ENCODE measurements at regions not wholly inside any gene's neighbourhood (a gene's known extent, or its start where the extent isn't known, plus 50 kb on each side); places are given as distances from the start of the nearest gene placed in this dataset.

- FAIRE-seq, result no peak
- in situ Hi-C loops (cut with MboI) (no loop called here), intact Hi-C loops (cut with micrococcal nuclease) (no loop called here)
- Histone ChIP-seq H3K27ac (ENCODE audit: extremely low read depth, low read depth, low read length) (no peak overlapping the region), H3K4me1 (replicated peaks in 1 of 2; ENCODE audit: control insufficient read depth in 2 of 2, insufficient read depth in 2 of 2, low read length in 2 of 2) (no peaks in the 10 kb centered on the region), H3K4me2 (ENCODE audit: insufficient read depth, low read length) (no peak overlapping the region), H3K9me3 (replicated peaks; ENCODE audit: control insufficient read depth, insufficient read depth, low read depth, low read length) (no peaks in the 10 kb centered on the region), H3K4me3 (no peak overlapping the region), H3K9ac (ENCODE audit: insufficient read depth in 1 of 2, low read depth in 2 of 2, low read length in 2 of 2) (no peak overlapping the region), H3K79me2 (ENCODE audit: control insufficient read depth, insufficient read depth, low read length) (no peaks in the 10 kb centered on the region), H4K20me1 (replicated peaks; ENCODE audit: control insufficient read depth, insufficient read depth, low read length) (no peaks in the 10 kb centered on the region), H3K27me3 (ENCODE audit: control insufficient read depth in 2 of 2, insufficient read depth in 2 of 2, low read length in 2 of 2) (peaks cover 0 to 14% of the 10 kb centered on the region in 2 experiments; a peak in 2 of 5 replicates), H3K36me3 (ENCODE audit: control insufficient read depth, insufficient read depth, low read length) (no peaks in the 10 kb centered on the region), H2AFZ (ENCODE audit: low read depth, low read length) (no peak overlapping the region), H3K9me1 (ENCODE audit: control insufficient read depth, insufficient read depth, low read length) (no peaks in the 10 kb centered on the region)
- no peak for TF ChIP-seq MLLT1 (IDR thresholded peaks at IDR 0.05)
- TF ChIP-seq MECOM (CRISPR knock-in tag; IDR thresholded peaks at IDR 0.05), result no peak
- no peak for TF ChIP-seq BCLAF1 (IDR thresholded peaks at IDR 0.05; ENCODE audit: borderline replicate concordance in 1 of 2, control insufficient read depth in 1 of 2, low read depth in 2 of 2, low read length in 1 of 2)
- no peak for TF ChIP-seq GABPB2 (CRISPR knock-in tag; conservative IDR thresholded peaks at IDR 0.05)
- TF ChIP-seq ZFPM2 (CRISPR knock-in tag; IDR thresholded peaks at IDR 0.05), result no peak
- TF ChIP-seq NRF1 (conservative IDR thresholded peaks at IDR 0.05 in 1 of 2, IDR thresholded peaks at IDR 0.05 in 1 of 2), result no peak
- no peak for TF ChIP-seq SMARCA5 (IDR thresholded peaks at IDR 0.05)
- no peak for TF ChIP-seq KLF10 (CRISPR knock-in tag; IDR thresholded peaks at IDR 0.05)
- no peak for TF ChIP-seq RBFOX2 (IDR thresholded peaks at IDR 0.05; ENCODE audit: low read depth, low read length)
- TF ChIP-seq SMAD4 (CRISPR knock-in tag; conservative IDR thresholded peaks at IDR 0.05), result no peak
- no peak for TF ChIP-seq ZNF764 (CRISPR knock-in tag; IDR thresholded peaks at IDR 0.05; ENCODE audit: low read depth)
- TF ChIP-seq CBX5 (IDR thresholded peaks at IDR 0.05; ENCODE audit: borderline replicate concordance, low read depth), result no peak
- CTCF ChIA-PET (ENCODE audit: low intra/inter-chr PET ratio), result no interaction called here
- WGBS (ENCODE audit: insufficient coverage, low coverage, missing lambda C conversion rate), result 8% methylated on average over 2 of the region's 2 CpGs
- POLR2A ChIA-PET, result no interaction called here
- BruUV-seq (replicated peaks), result no TSS peak
- no peak for DNase-seq (ENCODE audit: extremely low read depth in 1 of 4, low spot score in 3 of 4)
- ATAC-seq, result no peak
These were observed 101.9 kb upstream of the FAM204A start for GRCh38 chr10:118444069-118444468.

Data from K562 (cell line).